ENCODE measurements at regions not wholly inside any gene's neighbourhood (a gene's known extent, or its start where the extent isn't known, plus 50 kb on each side); places are given as distances from the start of the nearest gene placed in this dataset.

GRCh38 chr1:110816945-110817344 lies 56.0 kb upstream of the CD53 start:
- H3K9me3 ChIP-seq = no peaks in the 10 kb centered on the region
- H3K27me3 ChIP-seq = peaks cover 19% of the 10 kb centered on the region
- no peak overlapping the region for H3K4me3 ChIP-seq (ENCODE audit: low read depth, low read length)
- H3K36me3 ChIP-seq = no peaks in the 10 kb centered on the region
- H3K4me1 ChIP-seq = no peaks in the 10 kb centered on the region
- TF ChIP-seq CTCF (IDR thresholded peaks at IDR 0.05; ENCODE audit: low read depth, low read length) = no peak
- DNase-seq = no peak

- Histone ChIP-seq H3K36me3 (no peaks in the 10 kb centered on the region), H3K4me1 (no peaks in the 10 kb centered on the region), H3K27me3 (peaks cover 27% of the 10 kb centered on the region), H3K4me3 (ENCODE audit: low read depth, low read length) (no peak overlapping the region), H3K9me3 (no peaks in the 10 kb centered on the region)
- DNase-seq = no peak
- TF ChIP-seq CTCF (IDR thresholded peaks at IDR 0.05; ENCODE audit: low read depth, low read length) = no peak
Observed at GRCh38 chr1:110811529-110811928, 61.4 kb upstream of the CD53 start.

GRCh38 chr1:110800079-110800478 lies 72.9 kb upstream of the CD53 start:
- H3K4me3 ChIP-seq (ENCODE audit: low read depth, low read length) = no peak overlapping the region
- DNase-seq = no peak
- H3K36me3 ChIP-seq = no peaks in the 10 kb centered on the region
- H3K9me3 ChIP-seq = no peaks in the 10 kb centered on the region
- TF ChIP-seq CTCF (IDR thresholded peaks at IDR 0.05; ENCODE audit: low read depth, low read length) = no peak
- no peaks in the 10 kb centered on the region for H3K27me3 ChIP-seq
- H3K4me1 ChIP-seq = peaks cover 3% of the 10 kb centered on the region; the same call in 1 of the 2 replicates

GRCh38 chr1:110798691-110799256 lies 74.2 kb upstream of the CD53 start:
- H3K36me3 ChIP-seq = no peaks in the 10 kb centered on the region
- no peaks in the 10 kb centered on the region for H3K27me3 ChIP-seq
- no peaks in the 10 kb centered on the region for H3K9me3 ChIP-seq
- no peak for TF ChIP-seq CTCF (IDR thresholded peaks at IDR 0.05; ENCODE audit: low read depth, low read length)
- H3K4me3 ChIP-seq (ENCODE audit: low read depth, low read length) = no peak overlapping the region
- DNase-seq = peak; percentile 78
- H3K4me1 ChIP-seq = peaks cover 3% of the 10 kb centered on the region; the same call in 1 of the 2 replicates

- H3K9me3 ChIP-seq = peaks cover 4% of the 10 kb centered on the region; the same call in 1 of the 2 replicates
- TF ChIP-seq CTCF (IDR thresholded peaks at IDR 0.05; ENCODE audit: low read depth, low read length) = no peak
- no peak overlapping the region for H3K4me3 ChIP-seq (ENCODE audit: low read depth, low read length)
- H3K4me1 ChIP-seq = no peaks in the 10 kb centered on the region
- peaks cover 35% of the 10 kb centered on the region for H3K27me3 ChIP-seq
- H3K36me3 ChIP-seq = no peaks in the 10 kb centered on the region
- DNase-seq = no peak
Observed at GRCh38 chr1:110788673-110789072, 84.3 kb upstream of the CD53 start.

- H3K36me3 ChIP-seq = no peaks in the 10 kb centered on the region
- H3K4me3 ChIP-seq (ENCODE audit: low read depth, low read length) = no peak overlapping the region
- H3K9me3 ChIP-seq = peaks cover 4% of the 10 kb centered on the region; the same call in 1 of the 2 replicates
- peaks cover 32% of the 10 kb centered on the region for H3K27me3 ChIP-seq
- TF ChIP-seq CTCF (IDR thresholded peaks at IDR 0.05; ENCODE audit: low read depth, low read length) = no peak
- no peaks in the 10 kb centered on the region for H3K4me1 ChIP-seq
- no peak for DNase-seq
Observed at GRCh38 chr1:110787328-110788071, 85.4 kb upstream of the CD53 start.

All from BE2C (cell line).